Gastroesophageal sphincter (tissue), 4 donors: ENCODE measurements at regions not wholly inside any gene's neighbourhood (a gene's known extent, or its start where the extent isn't known, plus 50 kb on each side); places are given as distances from the start of the nearest gene placed in this dataset.

Source experiments
- ATAC-seq: fragments of 150-250 bp; one replicate; pipeline ENCODE4 v1.9.1; 2016; ENCODE audit warnings: mild to moderate bottlenecking, moderate library complexity
- H3K27ac ChIP-seq, 4 donors: fragments of 200-600 bp; sonication (generic) in 3 of 4; 1 replicate in 3 of 4; 2 replicates in 1 of 4; pipeline ENCODE4 v1.5.1; 2016 to 2019
- H3K27me3 ChIP-seq: fragments of 200-600 bp; sonication (generic); one replicate; pipeline ENCODE4 v1.5.1; 2019
- H3K36me3 ChIP-seq, 2 donors: fragments of 200-600 bp; sonication (generic); one replicate each; pipeline ENCODE4 v1.5.1; 2019; ENCODE audit warnings: control low read depth in 1 of 2
- H3K4me1 ChIP-seq, 3 donors: fragments of 200-600 bp; sonication (generic); 1 replicate in 2 of 3; 2 replicates in 1 of 3; pipeline ENCODE4 v1.5.1; 2016 to 2019; ENCODE audit warnings: control low read depth in 2 of 3
- H3K4me3 ChIP-seq, 2 donors: fragments of 200-600 bp; sonication (generic); one replicate each; pipeline ENCODE4 v1.5.1; 2019; ENCODE audit warnings: mild to moderate bottlenecking in 1 of 2, moderate library complexity in 1 of 2
- H3K9me3 ChIP-seq, 3 donors: fragments of 200-600 bp; sonication (generic); one replicate each; pipeline ENCODE4 v1.5.1; 2017 to 2019; ENCODE audit warnings: control low read depth in 2 of 3
- CTCF ChIP-seq, 4 experiments: fragments of 200-600 bp in 2 of 4; fragments of 450-650 bp in 2 of 4; sonication (generic) in 1 of 4; IDR thresholded peaks; one replicate each; pipeline ENCODE4 v1.5.1; 2017 to 2019; ENCODE audit warnings: antibody characterized with exemption in 4 of 4, mild to moderate bottlenecking in 2 of 4, moderate library complexity in 2 of 4
- EP300 ChIP-seq: sonication (generic); formaldehyde crosslinking; IDR thresholded peaks from one replicate; pipeline ENCODE4 v1.6.1; 2017; ENCODE audit warnings: antibody characterized with exemption, mild to moderate bottlenecking
- POLR2A ChIP-seq, 2 donors: fragments of 450-650 bp; IDR thresholded peaks; one replicate each; pipeline ENCODE4 v1.6.1; 2017; ENCODE audit warnings: antibody characterized with exemption in 2 of 2, mild to moderate bottlenecking in 2 of 2, moderate library complexity in 1 of 2
- POLR2AphosphoS5 ChIP-seq: sonication (generic); formaldehyde crosslinking; IDR thresholded peaks from one replicate; pipeline ENCODE4 v1.6.1; 2017; ENCODE audit warnings: antibody characterized with exemption
- WGBS, 2 donors: methylation state at CpG; one replicate each; pipeline ENCODE4 v1.1.5; 2018; ENCODE audit warnings: low coverage in 1 of 2; 5-methylcytosine and 5-hydroxymethylcytosine counted together

- WGBS, 2 donors = 17 to 86% methylated on average over 1 of the region's 1 CpG
- no peaks in the 10 kb centered on the region for H3K36me3 ChIP-seq
- no peak overlapping the region for H3K4me3 ChIP-seq
- no peaks in the 10 kb centered on the region for H3K4me1 ChIP-seq
- no peaks in the 10 kb centered on the region for H3K27me3 ChIP-seq
- H3K27ac ChIP-seq = no peak overlapping the region
- no peak for ATAC-seq
- H3K9me3 ChIP-seq = no peaks in the 10 kb centered on the region
- TF ChIP-seq EP300 (no peak), POLR2AphosphoS5 (no peak), POLR2A (IDR thresholded peaks at IDR 0.05) (no peak), CTCF (IDR thresholded peaks at IDR 0.05) (no peak)
These were observed 396.1 kb upstream of the ATP11B start for GRCh38 chr3:182397164-182397563.

- H3K9me3 ChIP-seq = no peaks in the 10 kb centered on the region
- WGBS, 2 donors = 58 to 76% methylated on average over 4 to 9 of the region's 11 CpGs
- TF ChIP-seq POLR2A (IDR thresholded peaks at IDR 0.05) (no peak), POLR2AphosphoS5 (no peak), CTCF (IDR thresholded peaks at IDR 0.05) (no peak), EP300 (no peak)
- H3K27me3 ChIP-seq = no peaks in the 10 kb centered on the region
- H3K27ac ChIP-seq = no peak overlapping the region
- H3K4me3 ChIP-seq = no peak overlapping the region
- H3K4me1 ChIP-seq = no peaks in the 10 kb centered on the region
- ATAC-seq = no peak
- no peaks in the 10 kb centered on the region for H3K36me3 ChIP-seq
These were observed 393.1 kb upstream of the ATP11B start for GRCh38 chr3:182399978-182400737.

GRCh38 chr3:182400838-182401237 lies 392.5 kb upstream of the ATP11B start:
- H3K36me3 ChIP-seq = no peaks in the 10 kb centered on the region
- no peak overlapping the region for H3K4me3 ChIP-seq
- no peaks in the 10 kb centered on the region for H3K27me3 ChIP-seq
- H3K9me3 ChIP-seq = no peaks in the 10 kb centered on the region
- no peak overlapping the region for H3K27ac ChIP-seq
- TF ChIP-seq POLR2A (IDR thresholded peaks at IDR 0.05) (no peak), POLR2AphosphoS5 (no peak), CTCF (IDR thresholded peaks at IDR 0.05) (no peak), EP300 (no peak)
- WGBS, 2 donors = 41 to 72% methylated on average over 2 of the region's 2 CpGs
- H3K4me1 ChIP-seq = no peaks in the 10 kb centered on the region
- no peak for ATAC-seq

GRCh38 chr3:182404031-182404430 lies 389.3 kb upstream of the ATP11B start:
- H3K4me3 ChIP-seq = no peak overlapping the region
- H3K4me1 ChIP-seq = no peaks in the 10 kb centered on the region
- 46 to 67% methylated on average over 2 of the region's 2 CpGs for WGBS, 2 donors
- H3K9me3 ChIP-seq = no peaks in the 10 kb centered on the region
- no peaks in the 10 kb centered on the region for H3K27me3 ChIP-seq
- H3K27ac ChIP-seq = no peak overlapping the region
- TF ChIP-seq POLR2AphosphoS5 (no peak), POLR2A (IDR thresholded peaks at IDR 0.05) (no peak), EP300 (no peak), CTCF (IDR thresholded peaks at IDR 0.05) (no peak)
- H3K36me3 ChIP-seq = no peaks in the 10 kb centered on the region
- ATAC-seq = no peak

GRCh38 chr3:182405759-182406158 lies 387.5 kb upstream of the ATP11B start:
- Histone ChIP-seq H3K27me3 (no peaks in the 10 kb centered on the region), H3K27ac (no peak overlapping the region), H3K36me3 (no peaks in the 10 kb centered on the region), H3K4me3 (no peak overlapping the region), H3K4me1 (no peaks in the 10 kb centered on the region), H3K9me3 (no peaks in the 10 kb centered on the region)
- no peak for TF ChIP-seq CTCF (IDR thresholded peaks at IDR 0.05)
- no peak for TF ChIP-seq POLR2AphosphoS5
- no peak for ATAC-seq
- 33 to 78% methylated on average over 2 of the region's 2 CpGs for WGBS, 2 donors
